ENCODE measurements at regions not wholly inside any gene's neighbourhood (a gene's known extent, or its start where the extent isn't known, plus 50 kb on each side); places are given as distances from the start of the nearest gene placed in this dataset.

DNA sequence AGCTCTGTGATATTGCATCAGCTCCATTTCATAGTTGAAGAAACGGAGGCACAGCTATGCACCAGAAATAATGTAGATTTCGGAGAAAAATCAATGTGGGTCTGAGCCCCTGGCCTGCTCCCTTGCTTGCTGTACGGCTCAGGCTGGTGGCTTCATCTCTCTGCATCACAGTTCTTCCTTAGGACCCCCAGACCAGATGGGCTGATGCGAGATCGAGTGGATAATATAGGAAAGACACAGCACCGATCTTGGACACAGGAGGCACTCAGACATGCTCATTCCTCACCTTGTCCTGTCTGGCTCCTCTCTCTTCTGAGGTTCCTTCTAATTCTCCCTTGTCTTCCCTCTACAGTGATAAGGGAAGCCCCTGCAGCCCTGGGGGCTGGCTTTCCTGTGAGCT is 365.9 kb upstream of the ZMIZ1 start:
- Histone ChIP-seq H3K4me3 (no peak overlapping the region), H3K27ac (no peak overlapping the region)
- DNase-seq (ENCODE audit: low spot score) = no peak
- TF ChIP-seq, protein P1, sequence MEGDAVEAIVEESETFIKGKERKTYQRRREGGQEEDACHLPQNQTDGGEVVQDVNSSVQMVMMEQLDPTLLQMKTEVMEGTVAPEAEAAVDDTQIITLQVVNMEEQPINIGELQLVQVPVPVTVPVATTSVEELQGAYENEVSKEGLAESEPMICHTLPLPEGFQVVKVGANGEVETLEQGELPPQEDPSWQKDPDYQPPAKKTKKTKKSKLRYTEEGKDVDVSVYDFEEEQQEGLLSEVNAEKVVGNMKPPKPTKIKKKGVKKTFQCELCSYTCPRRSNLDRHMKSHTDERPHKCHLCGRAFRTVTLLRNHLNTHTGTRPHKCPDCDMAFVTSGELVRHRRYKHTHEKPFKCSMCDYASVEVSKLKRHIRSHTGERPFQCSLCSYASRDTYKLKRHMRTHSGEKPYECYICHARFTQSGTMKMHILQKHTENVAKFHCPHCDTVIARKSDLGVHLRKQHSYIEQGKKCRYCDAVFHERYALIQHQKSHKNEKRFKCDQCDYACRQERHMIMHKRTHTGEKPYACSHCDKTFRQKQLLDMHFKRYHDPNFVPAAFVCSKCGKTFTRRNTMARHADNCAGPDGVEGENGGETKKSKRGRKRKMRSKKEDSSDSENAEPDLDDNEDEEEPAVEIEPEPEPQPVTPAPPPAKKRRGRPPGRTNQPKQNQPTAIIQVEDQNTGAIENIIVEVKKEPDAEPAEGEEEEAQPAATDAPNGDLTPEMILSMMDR (IDR thresholded peaks at IDR 0.05) = no peak

DNA sequence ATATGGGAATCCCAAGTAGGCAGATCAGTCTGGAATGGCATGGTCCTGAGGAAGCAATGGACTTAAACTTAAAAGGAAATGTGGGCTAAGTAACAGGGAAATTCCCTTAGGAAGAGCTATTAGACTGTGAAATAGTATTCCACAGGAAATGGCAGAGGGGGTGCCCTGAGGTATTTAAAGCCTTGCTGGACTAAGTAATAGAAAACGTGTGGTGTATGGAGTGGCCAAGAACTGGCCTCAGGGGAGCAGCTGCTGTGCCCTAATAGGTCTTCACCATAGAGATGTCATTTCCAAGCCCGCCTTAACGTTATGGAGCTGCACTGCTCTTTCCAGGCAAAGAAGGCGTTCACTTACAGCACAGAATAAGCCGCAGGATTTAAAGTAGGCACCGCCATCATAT is 365.2 kb upstream of the ZMIZ1 start:
- Histone ChIP-seq H3K4me3 (no peak overlapping the region), H3K27ac (no peak overlapping the region)
- no peak for DNase-seq (ENCODE audit: low spot score)
- TF ChIP-seq, protein P1 (IDR thresholded peaks at IDR 0.05) = no peak

DNA sequence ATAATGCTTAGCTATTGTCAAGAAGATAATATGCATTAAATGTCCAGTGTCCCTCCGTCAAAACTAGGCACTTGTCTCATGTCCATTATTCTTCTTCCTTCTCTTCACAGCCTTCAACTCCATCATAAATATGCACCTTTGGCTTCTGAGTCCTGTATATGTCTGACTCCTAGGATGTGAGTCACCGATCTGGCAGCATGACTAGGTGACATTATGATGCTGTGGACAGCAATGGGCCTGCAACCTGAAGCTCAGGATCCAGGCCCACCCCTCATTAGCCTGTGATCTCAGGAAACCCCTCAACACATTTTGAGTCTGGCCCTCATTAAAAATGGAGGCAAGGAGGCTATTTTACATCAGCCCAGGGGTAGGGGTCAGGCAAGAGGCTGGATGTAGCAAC is 362.5 kb upstream of the ZMIZ1 start:
- TF ChIP-seq, protein P1 (IDR thresholded peaks at IDR 0.05) = no peak
- Histone ChIP-seq H3K4me3 (no peak overlapping the region), H3K27ac (no peak overlapping the region)
- DNase-seq (ENCODE audit: low spot score) = no peak

DNA sequence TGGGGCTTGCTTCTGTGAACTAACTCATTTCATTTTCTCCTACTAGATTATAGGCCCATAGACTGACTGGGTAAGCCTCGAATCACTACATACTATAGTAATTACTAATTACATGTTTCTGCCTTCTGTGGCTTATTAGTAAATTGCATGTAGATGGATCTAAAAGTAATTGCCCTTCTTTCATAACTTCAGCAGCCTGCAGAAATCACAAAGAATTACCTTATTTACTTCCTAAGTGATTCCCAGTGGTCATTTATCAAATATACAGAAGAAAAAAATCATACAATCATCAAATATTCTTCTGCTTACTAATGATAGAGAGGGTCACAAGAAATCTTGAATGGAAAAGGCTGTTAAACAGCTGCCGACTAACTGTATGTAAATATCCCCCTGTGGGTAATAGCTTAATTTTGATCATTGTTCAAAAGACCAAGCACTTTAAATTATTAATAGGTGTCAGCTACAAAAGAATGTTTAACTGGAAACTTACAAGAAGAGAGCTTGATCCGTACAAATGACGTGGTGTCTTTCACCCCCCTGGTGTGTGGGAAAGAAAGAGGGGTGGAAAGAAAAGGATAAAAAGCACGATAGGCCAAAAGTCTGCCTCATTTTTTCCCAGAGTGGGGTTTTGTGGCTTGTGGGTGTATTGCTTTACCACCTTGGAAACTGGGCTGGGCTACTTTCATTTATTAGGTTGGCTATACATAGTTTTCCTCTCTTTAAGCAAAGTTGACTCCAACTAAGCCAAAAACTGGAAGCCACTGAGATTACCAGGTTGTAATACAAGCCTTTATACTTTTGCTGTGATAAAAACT is 361.8 kb upstream of the ZMIZ1 start:
- Histone ChIP-seq H3K4me3 (no peak overlapping the region), H3K27ac (no peak overlapping the region)
- TF ChIP-seq, protein P1 (IDR thresholded peaks at IDR 0.05) = no peak
- no peak for DNase-seq (ENCODE audit: low spot score)

DNA sequence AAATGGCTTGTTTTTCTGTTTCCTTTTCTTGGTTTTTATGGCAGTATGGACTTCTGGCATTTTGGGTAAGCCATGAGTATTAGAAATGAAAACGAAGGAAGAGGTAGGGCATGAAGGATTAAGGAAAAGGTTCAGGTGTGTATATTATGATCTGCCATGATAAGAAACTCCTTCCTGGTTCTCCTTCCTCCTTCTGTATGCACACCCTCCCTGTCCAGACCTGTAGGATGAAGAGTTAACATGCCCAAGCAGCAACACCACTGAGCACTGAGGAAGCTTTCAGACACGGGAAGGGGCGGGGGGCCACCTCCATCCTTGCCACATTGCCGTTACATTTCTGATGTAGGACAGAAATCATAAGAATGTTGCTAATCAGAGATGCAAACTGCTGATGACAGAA is 361.0 kb upstream of the ZMIZ1 start:
- Histone ChIP-seq H3K27ac (no peak overlapping the region), H3K4me3 (no peak overlapping the region)
- DNase-seq (ENCODE audit: low spot score) = no peak
- TF ChIP-seq, protein P1 (IDR thresholded peaks at IDR 0.05) = no peak

DNA sequence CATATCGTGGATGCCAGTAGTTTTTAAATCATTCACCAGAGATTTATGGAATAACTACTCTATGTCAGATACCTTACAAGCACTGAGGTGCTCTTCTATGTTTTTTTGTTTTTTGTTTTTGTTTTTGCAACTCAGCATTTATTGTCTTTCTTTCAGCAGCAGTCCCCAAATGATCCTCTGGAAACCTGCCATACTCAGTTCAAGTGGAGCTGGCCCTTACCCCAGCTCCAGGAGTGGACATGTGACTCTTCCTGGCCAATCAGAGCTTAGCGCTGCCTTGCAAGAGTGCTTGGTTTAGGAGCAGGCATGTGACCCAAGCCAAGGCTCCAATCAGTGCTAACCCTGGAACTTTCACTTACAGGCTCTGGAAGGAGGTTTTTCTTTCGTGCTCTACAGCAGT is 356.6 kb upstream of the ZMIZ1 start:
- Histone ChIP-seq H3K27ac (no peak overlapping the region), H3K4me3 (no peak overlapping the region)
- DNase-seq (ENCODE audit: low spot score) = no peak
- TF ChIP-seq, protein P1 (IDR thresholded peaks at IDR 0.05) = no peak

DNA sequence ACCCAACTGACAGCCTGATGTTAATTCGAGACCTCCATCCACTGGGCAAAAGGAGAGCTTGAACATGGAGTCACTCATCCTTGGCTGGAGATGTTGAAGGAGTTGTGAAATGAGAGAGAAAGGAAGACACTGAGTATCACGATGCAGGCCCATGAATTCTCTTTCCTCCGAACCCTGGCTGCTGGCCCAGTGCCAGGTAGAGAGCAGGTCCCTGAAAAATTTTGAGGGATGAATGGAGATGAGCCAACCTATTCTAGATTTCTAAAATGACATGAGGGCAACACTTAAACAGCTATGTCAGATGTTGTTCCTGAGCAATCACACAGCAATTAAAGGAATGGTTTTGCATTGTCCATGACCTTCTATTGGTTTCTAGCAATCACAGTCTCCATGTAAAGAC is 355.1 kb upstream of the ZMIZ1 start:
- DNase-seq (ENCODE audit: low spot score) = no peak
- TF ChIP-seq, protein P1 (IDR thresholded peaks at IDR 0.05) = no peak
- no peak overlapping the region for H3K4me3 ChIP-seq
- no peak overlapping the region for H3K27ac ChIP-seq

Measured in coronary artery (tissue), 2 donors.